ENCODE measurements at regions not wholly inside any gene's neighbourhood (a gene's known extent, or its start where the extent isn't known, plus 50 kb on each side); places are given as distances from the start of the nearest gene placed in this dataset.

GRCh38 chr2:195472501-195473234 lies 184.4 kb upstream of the SLC39A10 start:
- TF ChIP-seq EZH2phosphoT487 (IDR thresholded peaks at IDR 0.05; ENCODE audit: borderline replicate concordance, low read depth, low read length) = no peak
- H3K27ac ChIP-seq (ENCODE audit: low read depth, low read length, poor library complexity, severe bottlenecking) = no peak overlapping the region
- CTCF ChIA-PET (ENCODE audit: unreplicated experiment) = no interaction called here
- POLR2A ChIA-PET = interaction anchor here (0.6 to 1.4 kb wide), 2 partner anchors 53 to 88 kb away, joined by 3 to 4 read pairs; no protein-coding TSS in a partner anchor
- H3K36me3 ChIP-seq (ENCODE audit: insufficient read depth, low read length) = no peaks in the 10 kb centered on the region
- BruUV-seq (replicated peaks) = no TSS peak
- no peak for DNase-seq (ENCODE audit: low spot score)
- peak overlapping the region; percentile 23; the same call in 1 of the 2 replicates for H2AFZ ChIP-seq (ENCODE audit: low read length)
- H3K4me1 ChIP-seq (ENCODE audit: insufficient read depth, low read length, poor library complexity, severe bottlenecking) = peaks cover 44% of the 10 kb centered on the region
- H4K20me1 ChIP-seq (ENCODE audit: insufficient read depth, low read length) = no peaks in the 10 kb centered on the region
- no peak overlapping the region for H3K4me3 ChIP-seq (ENCODE audit: low read depth, low read length, poor library complexity, severe bottlenecking)
- H3K9me2 ChIP-seq (ENCODE audit: insufficient read depth, low read length) = no peaks in the 10 kb centered on the region
- H3K4me2 ChIP-seq (ENCODE audit: low read length) = no peak overlapping the region
- peaks cover 4% of the 10 kb centered on the region; the same call in 1 of the 2 replicates for H3K9me3 ChIP-seq (ENCODE audit: low read length)
- H3K79me2 ChIP-seq (ENCODE audit: insufficient read depth, low read depth, low read length) = no peaks in the 10 kb centered on the region
- intact Hi-C loops (cut with micrococcal nuclease; ENCODE audit: unreplicated experiment) = no loop called here

GRCh38 chr2:195471807-195472206 lies 185.2 kb upstream of the SLC39A10 start:
- Histone ChIP-seq H2AFZ (ENCODE audit: low read length) (no peak overlapping the region; the same call in 1 of the 2 replicates), H3K4me3 (ENCODE audit: low read depth, low read length, poor library complexity, severe bottlenecking) (no peak overlapping the region), H3K4me2 (ENCODE audit: low read length) (no peak overlapping the region), H3K9me3 (ENCODE audit: low read length) (peaks cover 2% of the 10 kb centered on the region; the same call in 1 of the 2 replicates), H3K9me2 (ENCODE audit: insufficient read depth, low read length) (no peaks in the 10 kb centered on the region), H3K27ac (ENCODE audit: low read depth, low read length, poor library complexity, severe bottlenecking) (no peak overlapping the region), H3K79me2 (ENCODE audit: insufficient read depth, low read depth, low read length) (no peaks in the 10 kb centered on the region), H3K36me3 (ENCODE audit: insufficient read depth, low read length) (no peaks in the 10 kb centered on the region), H4K20me1 (ENCODE audit: insufficient read depth, low read length) (no peaks in the 10 kb centered on the region), H3K4me1 (ENCODE audit: insufficient read depth, low read length, poor library complexity, severe bottlenecking) (peaks cover 44% of the 10 kb centered on the region)
- TF ChIP-seq EZH2phosphoT487 (IDR thresholded peaks at IDR 0.05; ENCODE audit: borderline replicate concordance, low read depth, low read length) (no peak), CTCF (conservative IDR thresholded peaks at IDR 0.05; ENCODE audit: low read length) (no peak)
- BruUV-seq (replicated peaks) = no TSS peak
- ChIA-PET CTCF (ENCODE audit: unreplicated experiment) (no interaction called here), POLR2A (interaction anchor here (0.6 to 1.4 kb wide), 4 partner anchors 33 to 299 kb away, joined by 3 to 4 read pairs (median 4); no protein-coding TSS in a partner anchor)
- intact Hi-C loops (cut with micrococcal nuclease; ENCODE audit: unreplicated experiment) = no loop called here
- no peak for DNase-seq (ENCODE audit: low spot score)

- no peak for DNase-seq (ENCODE audit: low spot score)
- ChIA-PET CTCF (ENCODE audit: unreplicated experiment) (no interaction called here), POLR2A (interaction anchor here (0.6 to 1.4 kb wide), 5 partner anchors 33 to 299 kb away, joined by 3 to 4 read pairs (median 3); no protein-coding TSS in a partner anchor)
- TF ChIP-seq CTCF (conservative IDR thresholded peaks at IDR 0.05; ENCODE audit: low read length) (no peak), EZH2phosphoT487 (IDR thresholded peaks at IDR 0.05; ENCODE audit: borderline replicate concordance, low read depth, low read length) (no peak)
- Histone ChIP-seq H3K9me3 (ENCODE audit: low read length) (peaks cover 9% of the 10 kb centered on the region), H2AFZ (ENCODE audit: low read length) (peak overlapping the region; percentile 93), H3K4me3 (ENCODE audit: low read depth, low read length, poor library complexity, severe bottlenecking) (no peak overlapping the region), H3K9me2 (ENCODE audit: insufficient read depth, low read length) (no peaks in the 10 kb centered on the region), H3K27ac (ENCODE audit: low read depth, low read length, poor library complexity, severe bottlenecking) (no peak overlapping the region), H4K20me1 (ENCODE audit: insufficient read depth, low read length) (no peaks in the 10 kb centered on the region), H3K79me2 (ENCODE audit: insufficient read depth, low read depth, low read length) (no peaks in the 10 kb centered on the region), H3K4me1 (ENCODE audit: insufficient read depth, low read length, poor library complexity, severe bottlenecking) (peaks cover 44% of the 10 kb centered on the region), H3K4me2 (ENCODE audit: low read length) (peak overlapping the region; percentile 40), H3K36me3 (ENCODE audit: insufficient read depth, low read length) (no peaks in the 10 kb centered on the region; the same call in 1 of the 2 replicates)
- intact Hi-C loops (cut with micrococcal nuclease; ENCODE audit: unreplicated experiment) = no loop called here
- BruUV-seq (replicated peaks) = no TSS peak
Measured at GRCh38 chr2:195471163-195471562, 185.9 kb upstream of the SLC39A10 start.
